Stomach (tissue), 8 donors: ENCODE measurements at regions not wholly inside any gene's neighbourhood (a gene's known extent, or its start where the extent isn't known, plus 50 kb on each side); places are given as distances from the start of the nearest gene placed in this dataset.

Experiments used
- DNase-seq, 2 donors: peaks; one replicate each; pipeline versions ENCODE4 v3.0.0 to v3.0.0-alpha.2; 2013 to 2019
- H3K27ac ChIP-seq, 5 donors: fragments of 200-600 bp in 4 of 5; sonication (generic) in 4 of 5; one replicate each; pipeline ENCODE4 v1.5.1; 2013 to 2019; ENCODE audit warnings: mild to moderate bottlenecking in 1 of 5, moderate library complexity in 1 of 5
- H3K27me3 ChIP-seq, 3 donors: fragments of 200-600 bp; sonication (generic); one replicate each; pipeline ENCODE4 v1.5.1; 2017 to 2019; ENCODE audit warnings: mixed run types in 1 of 3
- H3K36me3 ChIP-seq, 4 donors: fragments of 200-600 bp; sonication (generic); 1 replicate in 3 of 4; 2 replicates in 1 of 4; pipeline ENCODE4 v1.5.1; 2016 to 2019
- H3K4me1 ChIP-seq, 4 donors: fragments of 200-600 bp; sonication (generic); one replicate each; pipeline ENCODE4 v1.5.1; 2016 to 2019
- H3K4me3 ChIP-seq, 4 donors: fragments of 200-600 bp; sonication (generic) in 3 of 4; one replicate each; pipeline ENCODE4 v1.5.1; 2016 to 2019; ENCODE audit warnings: mild to moderate bottlenecking in 1 of 4
- H3K9me3 ChIP-seq, 4 donors: fragments of 200-600 bp; sonication (generic); one replicate each; pipeline ENCODE4 v1.5.1; 2016 to 2019
- EP300 ChIP-seq: sonication (generic); formaldehyde crosslinking; IDR thresholded peaks from one replicate; pipeline ENCODE4 v1.6.1; 2017; ENCODE audit warnings: antibody characterized with exemption
- POLR2A ChIP-seq, 4 donors: fragments of 450-650 bp; IDR thresholded peaks; one replicate each; pipeline ENCODE4 v1.6.1; 2016; ENCODE audit warnings: antibody characterized with exemption in 4 of 4, control low read depth in 2 of 4, mild to moderate bottlenecking in 1 of 4, moderate library complexity in 1 of 4
- POLR2AphosphoS5 ChIP-seq, 3 donors: sonication (generic); formaldehyde crosslinking; IDR thresholded peaks; one replicate each; pipeline ENCODE4 v1.6.1; 2016; ENCODE audit warnings: antibody characterized with exemption in 3 of 3
- WGBS, 5 donors: extraction: QIAGEN DNeasy Blood & Tissue Kit in 3 of 5; methylation state at CpG; one replicate each; pipeline versions ENCODE4 v1.1.5 to v1.1.7; 2013 to 2018; 5-methylcytosine and 5-hydroxymethylcytosine counted together
- intact Hi-C: fragments of 100-400 bp; cut with DNase I; formaldehyde crosslinking; loops from one replicate; pipeline ENCODE4 v1.15.1; 2023; ENCODE audit warnings: low total_unique reads
- TF ChIP-seq, protein P1 (sequence below), 7 experiments: fragments of 450-650 bp in 4 of 7; fragments of 200-600 bp in 3 of 7; sonication (generic) in 3 of 7; IDR thresholded peaks; one replicate each; pipeline ENCODE4 v1.5.1; 2016 to 2019; ENCODE audit warnings: antibody characterized with exemption in 7 of 7, control low read depth in 2 of 7, mild to moderate bottlenecking in 1 of 7
- donor health status: healthy with polysubstance abuse.
- donor health status: Bipolar disorder and iron deficiency.
- donor health status: healthy.

DNA sequence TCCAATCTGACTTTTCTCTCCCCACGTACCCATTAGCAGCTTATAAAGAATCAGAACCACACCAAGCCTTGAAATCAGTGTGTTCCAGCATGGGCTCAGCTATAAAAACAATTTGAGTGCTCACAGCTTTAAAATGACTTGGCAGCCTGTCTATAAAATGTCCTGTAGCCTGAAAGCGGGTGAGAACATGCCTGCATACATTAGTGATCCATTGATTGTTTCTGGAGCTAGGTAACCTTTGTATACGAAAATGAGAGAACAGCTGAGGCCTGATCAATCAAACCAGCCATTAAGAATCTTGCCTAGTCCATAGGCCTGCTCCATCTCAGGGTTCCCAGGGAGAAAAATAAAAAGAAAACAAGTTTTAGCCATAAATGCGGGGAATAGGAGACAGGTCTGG lies 245.8 kb upstream of the SULF2 start:
- Histone ChIP-seq H3K27me3 (no peaks in the 10 kb centered on the region), H3K36me3 (no peaks in the 10 kb centered on the region), H3K4me3 (no peak overlapping the region), H3K27ac (no peak overlapping the region), H3K4me1 (no peaks in the 10 kb centered on the region), H3K9me3 (no peaks in the 10 kb centered on the region)
- intact Hi-C loops: no loop called here
- TF ChIP-seq POLR2A (IDR thresholded peaks at IDR 0.05) (no peak), POLR2AphosphoS5 (IDR thresholded peaks at IDR 0.05) (no peak), EP300 (no peak)
- TF ChIP-seq, protein P1, sequence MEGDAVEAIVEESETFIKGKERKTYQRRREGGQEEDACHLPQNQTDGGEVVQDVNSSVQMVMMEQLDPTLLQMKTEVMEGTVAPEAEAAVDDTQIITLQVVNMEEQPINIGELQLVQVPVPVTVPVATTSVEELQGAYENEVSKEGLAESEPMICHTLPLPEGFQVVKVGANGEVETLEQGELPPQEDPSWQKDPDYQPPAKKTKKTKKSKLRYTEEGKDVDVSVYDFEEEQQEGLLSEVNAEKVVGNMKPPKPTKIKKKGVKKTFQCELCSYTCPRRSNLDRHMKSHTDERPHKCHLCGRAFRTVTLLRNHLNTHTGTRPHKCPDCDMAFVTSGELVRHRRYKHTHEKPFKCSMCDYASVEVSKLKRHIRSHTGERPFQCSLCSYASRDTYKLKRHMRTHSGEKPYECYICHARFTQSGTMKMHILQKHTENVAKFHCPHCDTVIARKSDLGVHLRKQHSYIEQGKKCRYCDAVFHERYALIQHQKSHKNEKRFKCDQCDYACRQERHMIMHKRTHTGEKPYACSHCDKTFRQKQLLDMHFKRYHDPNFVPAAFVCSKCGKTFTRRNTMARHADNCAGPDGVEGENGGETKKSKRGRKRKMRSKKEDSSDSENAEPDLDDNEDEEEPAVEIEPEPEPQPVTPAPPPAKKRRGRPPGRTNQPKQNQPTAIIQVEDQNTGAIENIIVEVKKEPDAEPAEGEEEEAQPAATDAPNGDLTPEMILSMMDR (IDR thresholded peaks at IDR 0.05): no peak
- 66 to 74% (median 73%) methylated on average over 4 of the region's 4 CpGs for WGBS, 5 donors
- DNase-seq: no peak

DNA sequence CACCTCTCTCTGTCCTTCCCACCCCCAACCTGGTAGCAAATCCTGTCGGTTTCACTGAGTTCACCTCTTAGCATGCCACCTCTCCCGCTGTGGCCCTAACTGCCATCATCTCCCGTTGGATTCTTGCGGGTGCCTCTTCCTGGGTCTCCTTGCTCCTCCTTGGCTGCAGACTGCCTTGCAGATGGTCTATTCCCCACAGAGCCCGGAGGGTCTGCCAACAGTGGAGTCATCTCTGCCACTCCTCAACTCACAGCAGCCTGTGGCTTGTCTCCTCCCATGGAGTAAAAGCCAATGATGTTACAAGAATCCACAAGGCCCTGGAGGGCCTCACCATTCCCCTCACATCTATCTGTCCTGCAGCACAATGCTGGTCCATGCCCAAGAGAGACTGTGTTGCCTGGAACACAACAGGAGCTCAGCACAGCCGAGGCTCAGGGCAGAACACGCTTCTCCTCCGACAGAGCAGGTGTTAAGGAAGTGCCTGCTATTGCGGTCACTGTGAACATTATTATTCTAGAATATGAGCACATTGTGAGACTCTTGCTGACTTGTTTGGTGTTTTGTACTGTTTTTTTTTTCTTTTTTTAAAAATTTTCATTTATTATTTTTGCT lies 241.8 kb upstream of the SULF2 start:
- Histone ChIP-seq H3K4me1 (no peaks in the 10 kb centered on the region), H3K4me3 (no peak overlapping the region), H3K9me3 (peaks cover 0 to 5% (median 0%) of the 10 kb centered on the region in 4 donors), H3K36me3 (no peaks in the 10 kb centered on the region), H3K27me3 (peaks cover 0 to 4% (median 2%) of the 10 kb centered on the region in 3 donors), H3K27ac (no peak overlapping the region)
- TF ChIP-seq POLR2AphosphoS5 (IDR thresholded peaks at IDR 0.05): no peak
- no peak for TF ChIP-seq POLR2A (IDR thresholded peaks at IDR 0.05)
- no peak for TF ChIP-seq EP300
- TF ChIP-seq, protein P1 (IDR thresholded peaks at IDR 0.05): no peak
- 77 to 83% (median 79%) methylated on average over 9 of the region's 9 CpGs for WGBS, 5 donors
- intact Hi-C loops: no loop called here
- DNase-seq: no peak

DNA sequence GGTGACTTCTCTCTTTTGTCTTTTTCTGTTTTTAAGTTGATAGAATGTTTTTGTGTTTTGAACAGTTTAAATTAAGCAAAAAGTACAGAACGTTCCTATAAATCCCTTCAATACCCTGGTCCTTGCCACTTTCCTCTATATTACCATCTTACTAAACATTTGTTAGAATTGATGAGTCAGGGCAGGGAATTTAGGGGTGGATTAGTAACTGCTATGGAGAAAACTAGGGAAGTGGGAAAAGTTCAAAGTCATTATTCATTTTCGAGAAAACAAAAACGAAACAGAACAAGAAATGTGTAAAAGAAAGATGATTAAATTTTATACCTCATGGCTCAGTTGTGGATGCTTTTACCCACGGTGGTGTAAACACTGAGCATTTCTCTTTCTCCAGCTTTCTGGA lies 240.4 kb upstream of the SULF2 start:
- H3K27ac ChIP-seq: peak overlapping the region in 1 of 5 donors; percentile 64
- peaks cover 0 to 5% (median 0%) of the 10 kb centered on the region in 4 donors for H3K9me3 ChIP-seq
- H3K4me1 ChIP-seq: no peaks in the 10 kb centered on the region
- no peak overlapping the region for H3K4me3 ChIP-seq
- no peak for DNase-seq
- intact Hi-C loops: no loop called here
- H3K27me3 ChIP-seq: peaks cover 0 to 4% (median 4%) of the 10 kb centered on the region in 3 donors
- no peak for TF ChIP-seq POLR2AphosphoS5 (IDR thresholded peaks at IDR 0.05)
- TF ChIP-seq POLR2A (IDR thresholded peaks at IDR 0.05): no peak
- TF ChIP-seq, protein P1 (IDR thresholded peaks at IDR 0.05): no peak
- TF ChIP-seq EP300: no peak
- WGBS, 5 donors: 38 to 59% (median 56%) methylated on average over 4 of the region's 4 CpGs
- H3K36me3 ChIP-seq: no peaks in the 10 kb centered on the region

DNA sequence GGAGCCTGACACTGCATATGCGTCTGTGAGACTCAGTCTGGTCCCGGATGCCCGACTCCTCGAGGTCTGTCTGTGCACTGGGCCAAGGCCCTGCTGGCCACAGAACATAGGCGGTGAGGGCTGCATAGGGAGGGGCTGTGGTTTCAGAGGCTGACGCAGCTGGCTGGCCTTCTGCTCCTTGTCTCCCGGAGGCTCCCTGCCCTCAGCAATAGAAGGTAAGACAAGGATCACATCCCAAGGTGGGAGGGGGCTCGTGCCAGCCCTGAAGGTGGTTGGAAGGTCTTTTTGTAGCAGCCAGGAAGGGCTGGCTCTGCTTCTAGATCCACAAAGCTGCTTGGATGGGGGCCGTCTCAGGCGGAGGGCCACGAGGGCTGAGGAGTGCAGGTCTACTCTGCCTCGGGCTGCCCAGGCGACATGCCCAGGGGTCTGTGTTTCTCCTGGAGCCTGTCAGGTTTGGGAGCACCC lies 239.8 kb upstream of the SULF2 start:
- peak overlapping the region in 1 of 5 donors; percentile 64 for H3K27ac ChIP-seq
- no peak overlapping the region for H3K4me3 ChIP-seq
- WGBS, 5 donors: 36 to 65% (median 47%) methylated on average over 12 to 13 of the region's 13 CpGs
- H3K4me1 ChIP-seq: no peaks in the 10 kb centered on the region
- peaks cover 0 to 5% (median 0%) of the 10 kb centered on the region in 4 donors for H3K9me3 ChIP-seq
- H3K36me3 ChIP-seq: no peaks in the 10 kb centered on the region
- peak in 1 of 2 donors; percentile 58 for DNase-seq
- TF ChIP-seq, protein P1 (IDR thresholded peaks at IDR 0.05): no peak
- TF ChIP-seq POLR2A (IDR thresholded peaks at IDR 0.05) (no peak), EP300 (no peak), POLR2AphosphoS5 (IDR thresholded peaks at IDR 0.05) (no peak)
- intact Hi-C loops: no loop called here
- peaks cover 0 to 6% (median 4%) of the 10 kb centered on the region in 3 donors for H3K27me3 ChIP-seq
